GM18907 (cell line): ENCODE measurements at regions not wholly inside any gene's neighbourhood (a gene's known extent, or its start where the extent isn't known, plus 50 kb on each side); places are given as distances from the start of the nearest gene placed in this dataset.

Experiments used
- ATAC-seq: cut with Tn5 transposase; IDR thresholded peaks from one replicate; pipeline ENCODE4 v1.9.1; 2021; ENCODE audit warnings: mild to moderate bottlenecking, moderate library complexity; ENCODE audit not compliant: unreplicated experiment

- ATAC-seq: no peak
Measured at GRCh38 chr4:136458326-136458725, 1074.0 kb downstream of the PCDH18 start.

DNA sequence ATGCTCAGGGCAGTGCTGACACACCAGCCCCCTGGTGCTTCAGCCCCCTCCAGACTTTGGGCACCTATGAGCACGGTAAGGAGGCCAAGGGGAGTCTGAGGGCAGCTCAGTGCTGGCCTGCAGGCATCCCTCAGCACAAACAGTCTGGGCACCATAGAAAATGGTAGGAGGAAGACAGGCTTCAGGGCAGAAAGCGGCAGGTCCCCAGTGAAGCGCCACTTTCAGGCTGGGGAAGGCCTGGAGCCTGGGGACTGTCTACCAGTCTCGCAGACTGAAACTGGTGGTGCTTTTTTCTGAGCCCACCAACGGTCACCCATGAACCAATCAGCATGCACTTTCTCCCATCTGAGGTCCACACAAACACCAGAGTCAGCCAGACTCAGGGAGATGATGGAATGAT is 1074.7 kb downstream of the PCDH18 start:
- no peak for ATAC-seq

- no peak for ATAC-seq
Measured at GRCh38 chr4:136457004-136457403, 1075.3 kb downstream of the PCDH18 start.

DNA sequence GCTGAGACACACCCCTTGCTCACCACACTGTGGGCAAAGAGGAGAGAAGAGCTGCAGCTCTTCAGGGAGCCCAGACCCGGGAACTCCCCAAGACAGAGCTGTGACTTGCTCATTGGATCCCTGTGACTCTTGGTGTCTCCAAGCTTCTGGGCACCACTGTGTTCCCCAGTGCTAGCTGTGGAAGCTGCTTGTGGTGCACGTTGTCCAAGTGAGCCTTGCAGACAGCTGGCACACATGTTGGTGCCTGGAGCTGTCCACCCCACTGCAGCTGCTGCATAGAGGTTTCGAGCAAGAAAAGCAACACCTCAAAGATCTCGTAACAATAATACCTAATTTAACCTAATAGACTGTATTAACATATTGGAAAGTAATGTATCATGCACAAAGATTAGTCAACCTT is 1089.3 kb downstream of the PCDH18 start:
- ATAC-seq: no peak

- no peak for ATAC-seq
Measured at GRCh38 chr4:136442447-136442846, 1089.8 kb downstream of the PCDH18 start.

GRCh38 chr4:136441629-136442282 is 1090.5 kb downstream of the PCDH18 start:
- no peak for ATAC-seq

DNA sequence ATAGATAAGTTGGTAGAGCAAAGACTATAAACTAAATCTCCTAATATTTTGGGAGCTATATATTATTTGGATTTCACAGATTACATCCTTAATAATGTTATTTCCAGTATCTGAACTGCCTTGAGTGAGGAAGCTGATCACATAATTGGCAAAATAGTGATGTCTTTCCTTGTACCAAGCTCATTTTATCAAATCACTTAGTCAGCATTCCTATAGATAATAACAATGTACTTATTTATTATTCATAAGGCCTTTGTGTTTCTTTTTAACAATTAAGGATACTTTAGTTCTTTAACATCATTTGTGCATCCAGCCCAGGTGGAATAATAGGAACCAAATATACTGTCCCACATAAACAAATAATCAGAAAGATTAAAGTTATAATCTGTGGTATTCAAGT is 1093.6 kb downstream of the PCDH18 start:
- ATAC-seq: no peak

- ATAC-seq: no peak
Measured at GRCh38 chr4:136424052-136424451, 1108.2 kb downstream of the PCDH18 start.

DNA sequence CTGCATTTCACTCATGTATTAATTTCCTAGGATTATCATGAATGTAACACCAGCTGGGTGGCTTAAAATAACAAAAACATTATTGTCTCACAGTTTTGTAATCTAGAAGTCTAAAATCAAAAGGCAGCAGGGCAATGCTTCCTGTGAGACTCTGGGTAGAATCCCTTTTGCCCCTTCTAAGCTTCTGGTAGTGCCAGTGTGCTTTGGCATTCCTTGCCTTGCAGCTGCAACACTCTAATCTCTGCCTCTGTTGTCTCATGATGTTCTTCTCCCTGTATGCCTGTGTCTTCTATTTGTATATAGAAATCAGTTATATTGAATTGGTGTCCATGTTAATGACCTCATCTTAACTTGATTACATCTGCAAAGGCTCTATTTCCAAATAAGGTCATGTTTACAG is 1117.3 kb downstream of the PCDH18 start:
- no peak for ATAC-seq

- no peak for ATAC-seq
Measured at GRCh38 chr4:136412708-136413107, 1119.6 kb downstream of the PCDH18 start.

- no peak for ATAC-seq
Measured at GRCh38 chr4:136400829-136401228, 1131.5 kb downstream of the PCDH18 start.

DNA sequence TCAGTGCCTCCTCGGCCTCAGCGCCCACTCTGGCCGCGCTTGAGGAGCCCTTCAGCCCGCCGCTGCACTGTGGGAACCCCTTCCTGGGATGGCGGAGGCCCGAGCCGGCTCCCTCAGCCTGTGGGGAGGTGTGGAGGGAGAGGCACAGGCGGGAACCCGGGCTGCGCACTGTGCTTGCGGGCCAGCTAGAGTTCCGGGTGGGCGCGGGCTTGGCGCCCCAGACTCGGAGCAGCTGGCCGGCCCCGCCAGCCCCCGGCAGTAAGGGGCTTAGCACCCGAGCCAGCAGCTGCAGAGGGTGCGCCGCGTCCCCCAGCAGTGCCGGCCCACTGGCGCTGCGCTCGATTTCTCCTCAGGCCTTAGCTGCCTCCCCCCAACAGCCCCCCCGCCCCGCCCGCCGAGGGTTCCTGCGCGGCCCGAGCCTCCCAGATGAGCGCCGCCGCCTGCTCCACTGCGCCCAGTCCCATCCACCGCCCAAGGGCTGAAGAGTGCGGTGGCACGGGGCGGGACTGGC is 1137.0 kb downstream of the PCDH18 start:
- no peak for ATAC-seq

- no peak for ATAC-seq
Measured at GRCh38 chr4:136392576-136392975, 1139.7 kb downstream of the PCDH18 start.

GRCh38 chr4:136390824-136391223 is 1141.5 kb downstream of the PCDH18 start:
- ATAC-seq: no peak

DNA sequence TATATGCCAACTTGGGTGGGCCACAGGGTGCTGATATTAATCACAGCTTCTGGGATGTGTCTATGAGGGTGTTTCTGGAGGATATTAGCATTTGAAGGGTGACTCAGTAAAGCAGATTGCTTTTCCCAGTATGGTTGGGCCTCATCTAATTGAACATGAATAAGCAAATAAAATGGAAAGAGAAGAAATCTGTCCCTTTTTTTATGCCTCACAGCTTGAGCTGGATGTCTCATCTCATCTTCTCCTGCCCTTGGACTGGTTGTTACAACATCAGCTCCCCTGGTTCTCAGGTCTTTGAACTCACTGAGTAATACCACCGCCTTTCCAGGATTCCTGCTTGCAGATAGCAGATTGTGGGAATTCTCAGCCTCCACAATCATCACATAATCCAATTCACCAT is 1149.2 kb downstream of the PCDH18 start:
- ATAC-seq: no peak

DNA sequence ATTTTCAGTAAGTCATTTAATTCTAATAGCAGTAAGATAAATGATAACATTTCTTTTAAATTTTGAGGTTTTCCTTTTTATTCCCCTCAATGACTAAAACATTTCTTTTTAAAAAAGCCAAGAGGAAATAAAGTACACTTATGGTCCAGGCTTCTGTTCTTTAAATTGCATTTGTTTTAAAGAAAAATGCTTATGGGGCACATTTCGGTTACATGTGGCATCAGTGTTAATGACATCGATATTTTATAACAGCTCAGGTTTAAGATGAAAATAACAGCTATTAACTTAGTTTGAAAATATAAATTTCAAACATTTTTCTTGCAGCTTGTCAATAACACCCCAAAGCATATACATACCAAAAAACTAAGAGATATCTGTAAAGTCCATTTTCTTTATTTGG is 1161.1 kb downstream of the PCDH18 start:
- ATAC-seq: no peak

GRCh38 chr4:136369073-136369472 is 1163.2 kb downstream of the PCDH18 start:
- no peak for ATAC-seq

DNA sequence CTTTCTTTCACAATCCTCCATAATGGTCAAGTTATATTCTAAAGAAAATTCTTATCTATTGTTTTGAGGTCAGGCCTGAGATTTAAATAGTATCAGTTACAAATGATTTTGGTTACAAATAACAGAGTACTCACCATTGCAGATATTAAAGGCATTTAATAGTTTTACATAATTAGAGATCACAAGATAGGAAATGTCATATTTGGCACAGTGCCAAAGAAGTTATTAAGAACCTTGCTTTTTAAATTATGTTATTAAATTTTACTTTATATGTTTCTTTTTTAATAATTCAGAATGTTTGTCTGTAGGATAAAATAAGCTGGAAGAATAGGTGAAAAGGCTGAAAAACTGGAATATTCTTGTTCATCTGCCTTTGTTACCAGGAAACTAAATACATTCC is 1174.7 kb downstream of the PCDH18 start:
- no peak for ATAC-seq

- no peak for ATAC-seq
Measured at GRCh38 chr4:136355970-136356369, 1176.3 kb downstream of the PCDH18 start.

DNA sequence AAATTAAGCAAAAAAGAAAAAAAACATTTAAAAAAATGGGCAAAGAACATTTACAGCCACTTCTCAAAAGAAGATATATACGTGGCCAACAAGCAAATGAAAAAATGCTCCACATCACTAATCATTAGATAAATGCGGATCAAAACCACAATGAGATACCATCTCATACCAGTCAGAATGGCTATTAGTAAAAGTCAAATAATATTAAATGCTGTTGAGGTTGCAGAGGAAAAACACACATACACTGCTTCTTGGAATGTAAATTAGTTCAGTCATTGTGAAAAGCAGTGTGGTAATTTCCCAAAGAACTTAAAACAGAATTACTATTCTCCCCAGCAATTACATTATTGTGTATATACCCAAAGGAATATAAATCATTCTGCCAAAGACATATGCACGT is 1189.0 kb downstream of the PCDH18 start:
- ATAC-seq: no peak

GRCh38 chr4:136342666-136343065 is 1189.6 kb downstream of the PCDH18 start:
- ATAC-seq: no peak

DNA sequence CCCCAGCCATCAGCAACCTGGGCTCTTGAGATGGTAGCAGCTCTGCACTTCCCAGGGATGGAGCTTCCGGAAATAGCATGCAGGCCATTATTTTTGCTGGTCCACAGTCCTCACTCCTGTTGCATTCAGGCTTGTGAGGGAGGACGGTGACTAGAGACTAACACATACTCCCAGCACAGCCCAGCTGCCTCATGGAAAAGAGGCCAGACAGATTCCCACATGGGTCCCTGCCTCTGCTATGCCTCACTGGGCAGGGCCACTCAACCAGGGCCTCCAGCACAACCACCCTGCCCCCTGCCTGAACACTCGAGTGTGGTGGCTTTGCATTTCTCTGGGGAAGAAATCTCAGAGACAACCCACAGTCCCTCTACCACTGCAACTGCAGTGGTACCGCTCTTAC is 1195.1 kb downstream of the PCDH18 start:
- ATAC-seq: no peak

- ATAC-seq: no peak
Measured at GRCh38 chr4:136336479-136336878, 1195.8 kb downstream of the PCDH18 start.
